ENCODE measurements at regions not wholly inside any gene's neighbourhood (a gene's known extent, or its start where the extent isn't known, plus 50 kb on each side); places are given as distances from the start of the nearest gene placed in this dataset.

DNA sequence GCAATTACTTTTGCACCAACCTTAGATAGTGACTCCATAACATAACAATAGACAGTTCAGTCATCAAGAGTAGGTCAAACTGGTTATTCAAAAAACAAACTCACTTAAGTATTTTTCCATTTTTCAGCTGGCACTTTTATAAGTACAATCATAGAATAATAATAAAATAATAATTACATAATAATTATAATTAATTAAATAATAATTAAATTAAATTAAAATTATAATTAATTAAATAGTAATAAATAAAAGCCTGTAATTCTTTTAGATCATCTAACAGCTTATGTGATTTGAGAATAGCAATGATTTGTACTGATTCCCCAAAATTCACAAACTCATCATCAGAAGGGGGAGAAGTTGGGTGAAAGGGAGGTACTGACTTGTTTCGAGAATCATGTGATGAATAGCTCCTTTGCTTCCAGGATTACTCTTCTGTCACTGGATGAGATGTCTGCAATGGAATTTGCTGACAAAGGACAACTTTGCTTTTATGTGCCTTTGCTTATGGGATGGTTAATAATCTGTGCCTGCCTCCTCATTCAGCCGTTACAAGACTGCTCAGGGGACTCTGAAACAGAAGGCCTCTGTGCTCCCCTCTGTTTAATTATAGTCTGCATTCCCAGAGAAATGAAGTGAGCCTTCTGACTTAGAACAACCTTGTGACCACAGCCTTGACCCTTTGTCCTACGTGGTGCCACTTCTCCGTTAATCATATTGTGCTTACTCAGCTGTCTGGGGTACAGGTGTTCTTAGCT is 104.8 kb upstream of the ENPEP start:
- H3K4me3 Mint-ChIP-seq = no peak overlapping the region
- H3K27me3 ChIP-seq (ENCODE audit: insufficient read depth) = no peaks in the 10 kb centered on the region
- no peak overlapping the region for H3K27ac ChIP-seq (ENCODE audit: low read depth)
- peaks cover 12% of the 10 kb centered on the region; the same call in 1 of the 2 replicates for H3K9me2 ChIP-seq (ENCODE audit: insufficient read depth)
- H3K36me3 ChIP-seq (ENCODE audit: insufficient read depth) = no peaks in the 10 kb centered on the region
- no peaks in the 10 kb centered on the region for H3F3A ChIP-seq (replicated peaks; ENCODE audit: low read depth)
- H3K79me2 ChIP-seq (replicated peaks; ENCODE audit: insufficient read depth) = no peaks in the 10 kb centered on the region
- ATAC-seq (no peak), DNase-seq (ENCODE audit: low spot score) (no peak)
- TF ChIP-seq, protein P1, sequence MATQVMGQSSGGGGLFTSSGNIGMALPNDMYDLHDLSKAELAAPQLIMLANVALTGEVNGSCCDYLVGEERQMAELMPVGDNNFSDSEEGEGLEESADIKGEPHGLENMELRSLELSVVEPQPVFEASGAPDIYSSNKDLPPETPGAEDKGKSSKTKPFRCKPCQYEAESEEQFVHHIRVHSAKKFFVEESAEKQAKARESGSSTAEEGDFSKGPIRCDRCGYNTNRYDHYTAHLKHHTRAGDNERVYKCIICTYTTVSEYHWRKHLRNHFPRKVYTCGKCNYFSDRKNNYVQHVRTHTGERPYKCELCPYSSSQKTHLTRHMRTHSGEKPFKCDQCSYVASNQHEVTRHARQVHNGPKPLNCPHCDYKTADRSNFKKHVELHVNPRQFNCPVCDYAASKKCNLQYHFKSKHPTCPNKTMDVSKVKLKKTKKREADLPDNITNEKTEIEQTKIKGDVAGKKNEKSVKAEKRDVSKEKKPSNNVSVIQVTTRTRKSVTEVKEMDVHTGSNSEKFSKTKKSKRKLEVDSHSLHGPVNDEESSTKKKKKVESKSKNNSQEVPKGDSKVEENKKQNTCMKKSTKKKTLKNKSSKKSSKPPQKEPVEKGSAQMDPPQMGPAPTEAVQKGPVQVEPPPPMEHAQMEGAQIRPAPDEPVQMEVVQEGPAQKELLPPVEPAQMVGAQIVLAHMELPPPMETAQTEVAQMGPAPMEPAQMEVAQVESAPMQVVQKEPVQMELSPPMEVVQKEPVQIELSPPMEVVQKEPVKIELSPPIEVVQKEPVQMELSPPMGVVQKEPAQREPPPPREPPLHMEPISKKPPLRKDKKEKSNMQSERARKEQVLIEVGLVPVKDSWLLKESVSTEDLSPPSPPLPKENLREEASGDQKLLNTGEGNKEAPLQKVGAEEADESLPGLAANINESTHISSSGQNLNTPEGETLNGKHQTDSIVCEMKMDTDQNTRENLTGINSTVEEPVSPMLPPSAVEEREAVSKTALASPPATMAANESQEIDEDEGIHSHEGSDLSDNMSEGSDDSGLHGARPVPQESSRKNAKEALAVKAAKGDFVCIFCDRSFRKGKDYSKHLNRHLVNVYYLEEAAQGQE (IDR thresholded peaks at IDR 0.05; ENCODE audit: unreplicated experiment) = no peak
- no peak for TF ChIP-seq ZNF114 (CRISPR knock-in tag; IDR thresholded peaks at IDR 0.05)
- no peak for TF ChIP-seq STAT1 (IDR thresholded peaks at IDR 0.05; ENCODE audit: unreplicated experiment)
- TF ChIP-seq, protein P2, sequence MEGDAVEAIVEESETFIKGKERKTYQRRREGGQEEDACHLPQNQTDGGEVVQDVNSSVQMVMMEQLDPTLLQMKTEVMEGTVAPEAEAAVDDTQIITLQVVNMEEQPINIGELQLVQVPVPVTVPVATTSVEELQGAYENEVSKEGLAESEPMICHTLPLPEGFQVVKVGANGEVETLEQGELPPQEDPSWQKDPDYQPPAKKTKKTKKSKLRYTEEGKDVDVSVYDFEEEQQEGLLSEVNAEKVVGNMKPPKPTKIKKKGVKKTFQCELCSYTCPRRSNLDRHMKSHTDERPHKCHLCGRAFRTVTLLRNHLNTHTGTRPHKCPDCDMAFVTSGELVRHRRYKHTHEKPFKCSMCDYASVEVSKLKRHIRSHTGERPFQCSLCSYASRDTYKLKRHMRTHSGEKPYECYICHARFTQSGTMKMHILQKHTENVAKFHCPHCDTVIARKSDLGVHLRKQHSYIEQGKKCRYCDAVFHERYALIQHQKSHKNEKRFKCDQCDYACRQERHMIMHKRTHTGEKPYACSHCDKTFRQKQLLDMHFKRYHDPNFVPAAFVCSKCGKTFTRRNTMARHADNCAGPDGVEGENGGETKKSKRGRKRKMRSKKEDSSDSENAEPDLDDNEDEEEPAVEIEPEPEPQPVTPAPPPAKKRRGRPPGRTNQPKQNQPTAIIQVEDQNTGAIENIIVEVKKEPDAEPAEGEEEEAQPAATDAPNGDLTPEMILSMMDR (conservative IDR thresholded peaks at IDR 0.05; ENCODE audit: low read depth in 2 of 2) = no peak
- TF ChIP-seq, protein P3, sequence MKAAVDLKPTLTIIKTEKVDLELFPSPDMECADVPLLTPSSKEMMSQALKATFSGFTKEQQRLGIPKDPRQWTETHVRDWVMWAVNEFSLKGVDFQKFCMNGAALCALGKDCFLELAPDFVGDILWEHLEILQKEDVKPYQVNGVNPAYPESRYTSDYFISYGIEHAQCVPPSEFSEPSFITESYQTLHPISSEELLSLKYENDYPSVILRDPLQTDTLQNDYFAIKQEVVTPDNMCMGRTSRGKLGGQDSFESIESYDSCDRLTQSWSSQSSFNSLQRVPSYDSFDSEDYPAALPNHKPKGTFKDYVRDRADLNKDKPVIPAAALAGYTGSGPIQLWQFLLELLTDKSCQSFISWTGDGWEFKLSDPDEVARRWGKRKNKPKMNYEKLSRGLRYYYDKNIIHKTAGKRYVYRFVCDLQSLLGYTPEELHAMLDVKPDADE (IDR thresholded peaks at IDR 0.05) = no peak
- no peak for TF ChIP-seq ZNF331 (CRISPR knock-in tag; IDR thresholded peaks at IDR 0.05; ENCODE audit: low read depth)
- TF ChIP-seq, protein P4, sequence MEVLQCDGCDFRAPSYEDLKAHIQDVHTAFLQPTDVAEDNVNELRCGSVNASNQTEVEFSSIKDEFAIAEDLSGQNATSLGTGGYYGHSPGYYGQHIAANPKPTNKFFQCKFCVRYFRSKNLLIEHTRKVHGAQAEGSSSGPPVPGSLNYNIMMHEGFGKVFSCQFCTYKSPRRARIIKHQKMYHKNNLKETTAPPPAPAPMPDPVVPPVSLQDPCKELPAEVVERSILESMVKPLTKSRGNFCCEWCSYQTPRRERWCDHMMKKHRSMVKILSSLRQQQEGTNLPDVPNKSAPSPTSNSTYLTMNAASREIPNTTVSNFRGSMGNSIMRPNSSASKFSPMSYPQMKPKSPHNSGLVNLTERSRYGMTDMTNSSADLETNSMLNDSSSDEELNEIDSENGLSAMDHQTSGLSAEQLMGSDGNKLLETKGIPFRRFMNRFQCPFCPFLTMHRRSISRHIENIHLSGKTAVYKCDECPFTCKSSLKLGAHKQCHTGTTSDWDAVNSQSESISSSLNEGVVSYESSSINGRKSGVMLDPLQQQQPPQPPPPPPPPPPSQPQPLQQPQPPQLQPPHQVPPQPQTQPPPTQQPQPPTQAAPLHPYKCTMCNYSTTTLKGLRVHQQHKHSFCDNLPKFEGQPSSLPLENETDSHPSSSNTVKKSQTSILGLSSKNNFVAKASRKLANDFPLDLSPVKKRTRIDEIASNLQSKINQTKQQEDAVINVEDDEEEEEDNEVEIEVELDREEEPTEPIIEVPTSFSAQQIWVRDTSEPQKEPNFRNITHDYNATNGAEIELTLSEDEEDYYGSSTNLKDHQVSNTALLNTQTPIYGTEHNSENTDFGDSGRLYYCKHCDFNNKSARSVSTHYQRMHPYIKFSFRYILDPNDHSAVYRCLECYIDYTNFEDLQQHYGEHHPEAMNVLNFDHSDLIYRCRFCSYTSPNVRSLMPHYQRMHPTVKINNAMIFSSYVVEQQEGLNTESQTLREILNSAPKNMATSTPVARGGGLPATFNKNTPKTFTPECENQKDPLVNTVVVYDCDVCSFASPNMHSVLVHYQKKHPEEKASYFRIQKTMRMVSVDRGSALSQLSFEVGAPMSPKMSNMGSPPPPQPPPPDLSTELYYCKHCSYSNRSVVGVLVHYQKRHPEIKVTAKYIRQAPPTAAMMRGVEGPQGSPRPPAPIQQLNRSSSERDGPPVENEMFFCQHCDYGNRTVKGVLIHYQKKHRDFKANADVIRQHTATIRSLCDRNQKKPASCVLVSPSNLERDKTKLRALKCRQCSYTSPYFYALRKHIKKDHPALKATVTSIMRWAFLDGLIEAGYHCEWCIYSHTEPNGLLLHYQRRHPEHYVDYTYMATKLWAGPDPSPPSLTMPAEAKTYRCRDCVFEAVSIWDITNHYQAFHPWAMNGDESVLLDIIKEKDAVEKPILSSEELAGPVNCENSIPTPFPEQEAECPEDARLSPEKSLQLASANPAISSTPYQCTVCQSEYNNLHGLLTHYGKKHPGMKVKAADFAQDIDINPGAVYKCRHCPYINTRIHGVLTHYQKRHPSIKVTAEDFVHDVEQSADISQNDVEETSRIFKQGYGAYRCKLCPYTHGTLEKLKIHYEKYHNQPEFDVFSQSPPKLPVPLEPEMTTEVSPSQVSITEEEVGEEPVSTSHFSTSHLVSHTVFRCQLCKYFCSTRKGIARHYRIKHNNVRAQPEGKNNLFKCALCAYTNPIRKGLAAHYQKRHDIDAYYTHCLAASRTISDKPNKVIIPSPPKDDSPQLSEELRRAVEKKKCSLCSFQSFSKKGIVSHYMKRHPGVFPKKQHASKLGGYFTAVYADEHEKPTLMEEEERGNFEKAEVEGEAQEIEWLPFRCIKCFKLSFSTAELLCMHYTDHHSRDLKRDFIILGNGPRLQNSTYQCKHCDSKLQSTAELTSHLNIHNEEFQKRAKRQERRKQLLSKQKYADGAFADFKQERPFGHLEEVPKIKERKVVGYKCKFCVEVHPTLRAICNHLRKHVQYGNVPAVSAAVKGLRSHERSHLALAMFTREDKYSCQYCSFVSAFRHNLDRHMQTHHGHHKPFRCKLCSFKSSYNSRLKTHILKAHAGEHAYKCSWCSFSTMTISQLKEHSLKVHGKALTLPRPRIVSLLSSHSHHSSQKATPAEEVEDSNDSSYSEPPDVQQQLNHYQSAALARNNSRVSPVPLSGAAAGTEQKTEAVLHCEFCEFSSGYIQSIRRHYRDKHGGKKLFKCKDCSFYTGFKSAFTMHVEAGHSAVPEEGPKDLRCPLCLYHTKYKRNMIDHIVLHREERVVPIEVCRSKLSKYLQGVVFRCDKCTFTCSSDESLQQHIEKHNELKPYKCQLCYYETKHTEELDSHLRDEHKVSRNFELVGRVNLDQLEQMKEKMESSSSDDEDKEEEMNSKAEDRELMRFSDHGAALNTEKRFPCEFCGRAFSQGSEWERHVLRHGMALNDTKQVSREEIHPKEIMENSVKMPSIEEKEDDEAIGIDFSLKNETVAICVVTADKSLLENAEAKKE (CRISPR knock-in tag; IDR thresholded peaks at IDR 0.05) = no peak
- no peak for TF ChIP-seq JUNB (IDR thresholded peaks at IDR 0.05; ENCODE audit: unreplicated experiment)
- no peak for TF ChIP-seq CREB1 (CRISPR knock-in tag; IDR thresholded peaks at IDR 0.05; ENCODE audit: low read depth)
- no peak for TF ChIP-seq EZH2phosphoT487 (IDR thresholded peaks at IDR 0.05; ENCODE audit: unreplicated experiment)
- TF ChIP-seq POLR2AphosphoS5 (IDR thresholded peaks at IDR 0.05; ENCODE audit: low read depth) = no peak
- TF ChIP-seq NANOG (IDR thresholded peaks at IDR 0.05; ENCODE audit: borderline replicate concordance) = no peak
- no peak for TF ChIP-seq EZH2 (IDR thresholded peaks at IDR 0.05; ENCODE audit: low read depth, unreplicated experiment)
- no peaks in the 10 kb centered on the region for H4K20me1 ChIP-seq (replicated peaks; ENCODE audit: insufficient read depth)
- H3K4me2 ChIP-seq = no peak overlapping the region
- H3K4me1 Mint-ChIP-seq = peaks cover 6% of the 10 kb centered on the region; the same call in 1 of the 3 replicates
- H3K9me3 Mint-ChIP-seq = no peaks in the 10 kb centered on the region
- H3K4me1 ChIP-seq (ENCODE audit: insufficient read depth) = no peaks in the 10 kb centered on the region
- H3K27ac Mint-ChIP-seq = no peak overlapping the region
- H2AFZ ChIP-seq = no peak overlapping the region
- H3K27me3 Mint-ChIP-seq (ENCODE audit: insufficient read depth, low read depth, poor library complexity) = no peaks in the 10 kb centered on the region
- H3K36me3 Mint-ChIP-seq (ENCODE audit: low read depth) = no peaks in the 10 kb centered on the region
- no peak overlapping the region for H3K4me3 ChIP-seq
